GM19468 (cell line): ENCODE measurements at regions not wholly inside any gene's neighbourhood (a gene's known extent, or its start where the extent isn't known, plus 50 kb on each side); places are given as distances from the start of the nearest gene placed in this dataset.

Experiments
- ATAC-seq: cut with Tn5 transposase; IDR thresholded peaks from one replicate; pipeline ENCODE4 v1.9.1; 2021; ENCODE audit warnings: mild to moderate bottlenecking, moderate library complexity, moderate number of reproducible peaks; ENCODE audit not compliant: unreplicated experiment; ENCODE audit errors: extremely low read depth

GRCh38 chrX:15988661-15989603 lies 134.3 kb upstream of the AP1S2 start:
- no peak for ATAC-seq

GRCh38 chrX:15985937-15986336 lies 131.3 kb upstream of the AP1S2 start:
- ATAC-seq = no peak

GRCh38 chrX:15983034-15983433 lies 128.4 kb upstream of the AP1S2 start:
- ATAC-seq = no peak

GRCh38 chrX:15977644-15978043 lies 123.0 kb upstream of the AP1S2 start:
- no peak for ATAC-seq

GRCh38 chrX:15976396-15976795 lies 121.8 kb upstream of the AP1S2 start:
- no peak for ATAC-seq

GRCh38 chrX:15973946-15974345 lies 119.3 kb upstream of the AP1S2 start:
- no peak for ATAC-seq

GRCh38 chrX:15973299-15973698 lies 118.7 kb upstream of the AP1S2 start:
- ATAC-seq = no peak

GRCh38 chrX:15971696-15972095 lies 117.1 kb upstream of the AP1S2 start:
- no peak for ATAC-seq

- no peak for ATAC-seq
Observed at GRCh38 chrX:15963858-15964257, 109.2 kb upstream of the AP1S2 start.

- no peak for ATAC-seq
Observed at GRCh38 chrX:15960237-15960636, 105.6 kb upstream of the AP1S2 start.

- no peak for ATAC-seq
Observed at GRCh38 chrX:15956681-15957080, 102.1 kb upstream of the AP1S2 start.

GRCh38 chrX:15953801-15954200 lies 99.2 kb upstream of the AP1S2 start:
- ATAC-seq = no peak

- ATAC-seq = no peak
Observed at GRCh38 chrX:15952212-15952611, 97.6 kb upstream of the AP1S2 start.

GRCh38 chrX:15948318-15948660 lies 93.7 kb upstream of the AP1S2 start:
- ATAC-seq = no peak

GRCh38 chrX:15947648-15948317 lies 93.2 kb upstream of the AP1S2 start:
- ATAC-seq = no peak

- no peak for ATAC-seq
Observed at GRCh38 chrX:15946783-15947580, 92.4 kb upstream of the AP1S2 start.

- ATAC-seq = no peak
Observed at GRCh38 chrX:15943391-15943790, 88.8 kb upstream of the AP1S2 start.

GRCh38 chrX:15942307-15942706 lies 87.7 kb upstream of the AP1S2 start:
- ATAC-seq = no peak

- ATAC-seq = peak; percentile 30
Observed at GRCh38 chrX:15939737-15940136, 85.1 kb upstream of the AP1S2 start.

- ATAC-seq = no peak
Observed at GRCh38 chrX:15938072-15938471, 83.5 kb upstream of the AP1S2 start.

- ATAC-seq = no peak
Observed at GRCh38 chrX:15931362-15931761, 76.7 kb upstream of the AP1S2 start.
